H9 (cell line): ENCODE measurements at regions not wholly inside any gene's neighbourhood (a gene's known extent, or its start where the extent isn't known, plus 50 kb on each side); places are given as distances from the start of the nearest gene placed in this dataset.

Experiments
- DNase-seq: peaks from one replicate; pipeline ENCODE4 v3.0.0-alpha.2; 2017
- H2AFZ ChIP-seq: one replicate; pipeline ENCODE4 v1.6.1; 2013; ENCODE audit warnings: mild to moderate bottlenecking, low read length, control low read depth, moderate library complexity
- H2AK5ac ChIP-seq: 2 replicates; pipeline ENCODE4 v1.6.1; 2013; ENCODE audit warnings: low read length, control low read depth, mixed read lengths; ENCODE audit not compliant: insufficient read length
- H2BK120ac ChIP-seq: one replicate; pipeline ENCODE4 v1.6.1; 2013; ENCODE audit warnings: low read depth, mild to moderate bottlenecking, low read length, control low read depth, inconsistent platforms; ENCODE audit not compliant: poor library complexity, severe bottlenecking
- H2BK12ac ChIP-seq: 2 replicates; pipeline ENCODE4 v1.6.1; 2013; ENCODE audit warnings: low read length, control low read depth, mixed read lengths, low read depth; ENCODE audit not compliant: insufficient read length
- H2BK15ac ChIP-seq: 2 replicates; pipeline ENCODE4 v1.6.1; 2013; ENCODE audit warnings: low read depth, low read length, control low read depth
- H2BK20ac ChIP-seq: one replicate; pipeline ENCODE4 v1.6.1; 2013; ENCODE audit warnings: low read depth, mild to moderate bottlenecking, low read length, control low read depth, inconsistent platforms; ENCODE audit not compliant: poor library complexity, severe bottlenecking
- H2BK5ac ChIP-seq: 2 replicates; pipeline ENCODE4 v1.6.1; 2013; ENCODE audit warnings: low read length, control low read depth, mixed read lengths; ENCODE audit not compliant: insufficient read length
- H3K14ac ChIP-seq: 2 replicates; pipeline ENCODE4 v1.6.1; 2013; ENCODE audit warnings: low read length, control low read depth; ENCODE audit not compliant: insufficient read depth
- H3K18ac ChIP-seq: 2 replicates; pipeline ENCODE4 v1.6.1; 2013; ENCODE audit warnings: low read depth, mild to moderate bottlenecking, mixed read lengths, low read length, control low read depth; ENCODE audit not compliant: insufficient read length
- H3K23ac ChIP-seq: 2 replicates; pipeline ENCODE4 v1.6.1; 2013; ENCODE audit warnings: low read length, control low read depth, mixed read lengths, low read depth; ENCODE audit not compliant: insufficient read length
- H3K23me2 ChIP-seq: 2 replicates; pipeline ENCODE4 v1.6.1; 2013; ENCODE audit warnings: low read depth, mild to moderate bottlenecking, mixed read lengths, low read length, control low read depth; ENCODE audit not compliant: insufficient read length, poor library complexity, severe bottlenecking
- H3K27ac ChIP-seq: 2 replicates; pipeline ENCODE4 v1.5.1; 2013; ENCODE audit warnings: low read length, control low read depth, mixed read lengths, low read depth; ENCODE audit not compliant: insufficient read length
- H3K27me3 ChIP-seq: 2 replicates; pipeline ENCODE4 v1.6.1; 2013; ENCODE audit warnings: low read length, control low read depth, inconsistent platforms; ENCODE audit not compliant: insufficient read depth
- H3K4ac ChIP-seq: 2 replicates; pipeline ENCODE4 v1.6.1; 2013; ENCODE audit warnings: low read depth, mild to moderate bottlenecking, control low read depth, inconsistent platforms, low read length, moderate library complexity
- H3K4me1 ChIP-seq: 2 replicates; pipeline ENCODE4 v1.6.1; 2013; ENCODE audit warnings: low read length, control low read depth, inconsistent platforms; ENCODE audit not compliant: insufficient read depth
- H3K4me2 ChIP-seq: 2 replicates; pipeline ENCODE4 v1.6.1; 2013; ENCODE audit warnings: low read length, control low read depth, mixed read lengths; ENCODE audit not compliant: insufficient read length, insufficient read depth
- H3K56ac ChIP-seq: 2 replicates; pipeline ENCODE4 v1.6.1; 2013; ENCODE audit warnings: low read depth, mild to moderate bottlenecking, mixed read lengths, low read length, control low read depth; ENCODE audit not compliant: insufficient read length
- H3K79me1 ChIP-seq: 2 replicates; pipeline ENCODE4 v1.6.1; 2013; ENCODE audit warnings: low read depth, mild to moderate bottlenecking, moderate library complexity, low read length, control low read depth, inconsistent platforms; ENCODE audit not compliant: insufficient read depth, poor library complexity, severe bottlenecking
- H3K79me2 ChIP-seq: 2 replicates; pipeline ENCODE4 v1.6.1; 2013; ENCODE audit warnings: low read length, control low read depth, inconsistent platforms; ENCODE audit not compliant: insufficient read depth
- H3K9ac ChIP-seq: 2 replicates; pipeline ENCODE4 v1.6.1; 2013; ENCODE audit warnings: low read length, control low read depth, mixed read lengths; ENCODE audit not compliant: insufficient read length; ENCODE audit errors: extremely low read depth
- H3K9me3 ChIP-seq: one replicate; pipeline ENCODE4 v1.6.1; 2013; ENCODE audit warnings: low read depth, low read length, inconsistent platforms; ENCODE audit not compliant: control insufficient read depth
- H3T11ph ChIP-seq: one replicate; pipeline ENCODE4 v1.6.1; 2013; ENCODE audit warnings: mild to moderate bottlenecking, low read length, control low read depth, inconsistent platforms
- H4K20me1 ChIP-seq: one replicate; pipeline ENCODE4 v1.6.1; 2013; ENCODE audit not compliant: control insufficient read depth, insufficient read length, insufficient read depth
- H4K5ac ChIP-seq: 2 replicates; pipeline ENCODE4 v1.6.1; 2013; ENCODE audit warnings: low read depth, mild to moderate bottlenecking, mixed read lengths, low read length, control low read depth; ENCODE audit not compliant: insufficient read length
- H4K8ac ChIP-seq: replicated peaks from 2 replicates; pipeline ENCODE4 v1.6.1; 2013; ENCODE audit warnings: low read length, control low read depth, mixed read lengths, low read depth; ENCODE audit not compliant: insufficient read length
- H4K91ac ChIP-seq: 2 replicates; pipeline ENCODE4 v1.6.1; 2013; ENCODE audit warnings: low read depth, mild to moderate bottlenecking, moderate library complexity, mixed read lengths, low read length, control low read depth; ENCODE audit not compliant: insufficient read length
- H3K27ac Mint-ChIP-seq, 3 experiments: 2 replicates in 2 of 3; 3 replicates in 1 of 3; pipeline ENCODE4 v1.8.0; 2020 to 2021; ENCODE audit warnings: mixed read lengths in 3 of 3, mild to moderate bottlenecking in 1 of 3, moderate library complexity in 1 of 3
- H3K27me3 Mint-ChIP-seq: 2 replicates; pipeline ENCODE4 v1.8.0; 2021; ENCODE audit warnings: low read depth, mild to moderate bottlenecking, moderate library complexity, mixed read lengths
- H3K36me3 Mint-ChIP-seq, 3 experiments: 2 replicates in 2 of 3; 3 replicates in 1 of 3; pipeline ENCODE4 v1.8.0; 2020 to 2021; ENCODE audit warnings: low read depth in 3 of 3, mixed read lengths in 3 of 3; ENCODE audit not compliant: insufficient read depth in 1 of 3
- H3K4me1 Mint-ChIP-seq, 2 experiments: 2 replicates each; pipeline ENCODE4 v1.8.0; 2020; ENCODE audit warnings: mixed read lengths in 2 of 2
- H3K4me3 Mint-ChIP-seq, 2 experiments: 2 replicates in 1 of 2; 3 replicates in 1 of 2; pipeline ENCODE4 v1.8.0; 2020 to 2021; ENCODE audit warnings: mild to moderate bottlenecking in 2 of 2, mixed read lengths in 2 of 2, moderate library complexity in 1 of 2
- H3K9me3 Mint-ChIP-seq, 2 experiments: 2 replicates in 1 of 2; 3 replicates in 1 of 2; pipeline ENCODE4 v1.8.0; 2020; ENCODE audit warnings: mild to moderate bottlenecking in 2 of 2, mixed read lengths in 2 of 2, moderate library complexity in 1 of 2
- WGBS: extraction: QIAGEN DNeasy Blood & Tissue Kit; methylation state at CpG from one replicate; pipeline ENCODE4 v1.1.7; 2013; ENCODE audit warnings: missing lambda C conversion rate, low lambda C conversion rate, mixed read lengths; ENCODE audit not compliant: insufficient read length; ENCODE audit errors: extremely low coverage; 5-methylcytosine and 5-hydroxymethylcytosine counted together
- TF ChIP-seq, protein P1 (sequence below): fragments of 200-600 bp; sonication (generic); conservative IDR thresholded peaks from 3 replicates; pipeline ENCODE4 v1.8.0; 2021; ENCODE audit warnings: antibody characterized with exemption, mild to moderate bottlenecking

DNA sequence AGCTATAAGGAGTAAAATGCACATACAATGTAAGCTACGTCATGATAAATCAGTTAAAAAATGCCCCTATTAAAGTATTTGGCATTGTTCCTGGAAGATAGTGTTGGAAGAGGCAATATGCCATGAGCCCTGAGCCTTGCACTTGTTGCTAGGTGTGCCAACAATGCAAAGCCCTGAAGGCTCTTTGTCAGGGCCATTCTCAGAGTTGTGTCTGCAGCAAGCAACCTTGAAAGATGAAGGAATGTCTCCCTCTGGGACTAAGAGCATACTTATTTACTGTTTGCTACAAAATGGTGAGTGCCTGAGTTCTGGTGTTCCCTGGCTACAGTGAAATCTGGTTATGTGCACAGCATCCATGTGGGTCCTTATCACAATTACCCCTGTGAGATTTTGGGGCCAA lies 322.3 kb upstream of the FAT3 start:
- H3K9ac ChIP-seq, result no peak overlapping the region
- whole genome bisulfite sequencing, result no CpG with 5 or more reads among the region's 1 CpG
- no peaks in the 10 kb centered on the region for H3K36me3 Mint-ChIP-seq

More for the DNA sequence above, 322.3 kb upstream of the FAT3 start:
- H2AK5ac ChIP-seq, result no peak overlapping the region
- H2AFZ ChIP-seq, result no peak overlapping the region
- H3T11ph ChIP-seq, result no peak overlapping the region
- no peak overlapping the region for H2BK20ac ChIP-seq
- TF ChIP-seq, protein P1, sequence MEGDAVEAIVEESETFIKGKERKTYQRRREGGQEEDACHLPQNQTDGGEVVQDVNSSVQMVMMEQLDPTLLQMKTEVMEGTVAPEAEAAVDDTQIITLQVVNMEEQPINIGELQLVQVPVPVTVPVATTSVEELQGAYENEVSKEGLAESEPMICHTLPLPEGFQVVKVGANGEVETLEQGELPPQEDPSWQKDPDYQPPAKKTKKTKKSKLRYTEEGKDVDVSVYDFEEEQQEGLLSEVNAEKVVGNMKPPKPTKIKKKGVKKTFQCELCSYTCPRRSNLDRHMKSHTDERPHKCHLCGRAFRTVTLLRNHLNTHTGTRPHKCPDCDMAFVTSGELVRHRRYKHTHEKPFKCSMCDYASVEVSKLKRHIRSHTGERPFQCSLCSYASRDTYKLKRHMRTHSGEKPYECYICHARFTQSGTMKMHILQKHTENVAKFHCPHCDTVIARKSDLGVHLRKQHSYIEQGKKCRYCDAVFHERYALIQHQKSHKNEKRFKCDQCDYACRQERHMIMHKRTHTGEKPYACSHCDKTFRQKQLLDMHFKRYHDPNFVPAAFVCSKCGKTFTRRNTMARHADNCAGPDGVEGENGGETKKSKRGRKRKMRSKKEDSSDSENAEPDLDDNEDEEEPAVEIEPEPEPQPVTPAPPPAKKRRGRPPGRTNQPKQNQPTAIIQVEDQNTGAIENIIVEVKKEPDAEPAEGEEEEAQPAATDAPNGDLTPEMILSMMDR, result no peak
- no peaks in the 10 kb centered on the region for H3K9me3 ChIP-seq
- H3K4me2 ChIP-seq, result no peak overlapping the region
- H3K79me1 ChIP-seq, result no peaks in the 10 kb centered on the region
- no peak overlapping the region for H3K4me3 Mint-ChIP-seq
- no peak overlapping the region for H4K8ac ChIP-seq
- H3K9me3 Mint-ChIP-seq, result no peaks in the 10 kb centered on the region
- H2BK5ac ChIP-seq, result no peak overlapping the region
- no peaks in the 10 kb centered on the region for H3K23me2 ChIP-seq
- no peak overlapping the region for H3K4ac ChIP-seq
- H3K18ac ChIP-seq, result no peak overlapping the region
- no peaks in the 10 kb centered on the region for H3K27me3 Mint-ChIP-seq
- no peaks in the 10 kb centered on the region for H4K20me1 ChIP-seq
- no peak overlapping the region for H2BK120ac ChIP-seq
- no peak overlapping the region for H3K27ac ChIP-seq
- no peak overlapping the region for H3K56ac ChIP-seq
- no peak overlapping the region for H3K23ac ChIP-seq
- H4K5ac ChIP-seq, result no peak overlapping the region
- no peak overlapping the region for H4K91ac ChIP-seq
- H3K27ac Mint-ChIP-seq, result no peak overlapping the region
- H3K4me1 ChIP-seq, result no peaks in the 10 kb centered on the region; the same call in 1 of the 2 replicates
- no peak overlapping the region for H3K14ac ChIP-seq
- H3K4me1 Mint-ChIP-seq, result peaks cover 0 to 4% of the 10 kb centered on the region in 2 experiments; a peak in 1 of 4 replicates
- no peak overlapping the region for H2BK15ac ChIP-seq
- no peak overlapping the region for H2BK12ac ChIP-seq
- no peaks in the 10 kb centered on the region for H3K27me3 ChIP-seq
- no peaks in the 10 kb centered on the region for H3K79me2 ChIP-seq
- no peak for DNase-seq
